ENCODE measurements at regions not wholly inside any gene's neighbourhood (a gene's known extent, or its start where the extent isn't known, plus 50 kb on each side); places are given as distances from the start of the nearest gene placed in this dataset.
A peak's percentile ranks its signal among the peaks of the same experiment; 100 is the strongest.
"Not testable (repeated sequence)": the region's sequence is repeated elsewhere in the genome, so short reads cannot be mapped to it uniquely, and the experiment has no call there.

DNA sequence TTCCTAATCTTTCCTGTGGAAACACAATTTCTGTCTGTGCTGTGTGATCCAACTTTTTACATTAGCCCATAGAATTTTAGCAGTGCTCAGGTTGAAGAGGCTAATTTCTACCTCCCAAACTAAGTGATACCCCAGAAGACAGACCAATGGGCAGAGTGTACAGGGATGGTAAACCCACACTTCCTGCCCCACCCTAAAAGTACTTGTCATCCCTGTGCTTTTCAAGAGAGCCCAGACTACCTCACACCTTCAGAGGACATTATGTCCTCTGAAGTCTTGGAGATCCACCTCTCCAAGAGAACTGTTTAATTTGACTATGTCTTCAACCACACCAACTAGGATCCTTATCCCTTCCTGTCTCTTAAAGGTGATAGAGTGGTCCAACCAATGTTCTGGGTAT is 82.0 kb upstream of the ACSL1 start:
- H3K4me1 ChIP-seq (ENCODE audit: control insufficient read depth in 1 of 2, insufficient read depth in 1 of 2, low read depth in 1 of 2, low read length in 1 of 2) = peaks cover 19 to 23% of the 10 kb centered on the region in 2 experiments
- H3K36me3 ChIP-seq = no peaks in the 10 kb centered on the region
- no peak overlapping the region for H3K4me3 ChIP-seq (ENCODE audit: low read depth in 1 of 2, low read length in 1 of 2)
- TF ChIP-seq, protein P1, sequence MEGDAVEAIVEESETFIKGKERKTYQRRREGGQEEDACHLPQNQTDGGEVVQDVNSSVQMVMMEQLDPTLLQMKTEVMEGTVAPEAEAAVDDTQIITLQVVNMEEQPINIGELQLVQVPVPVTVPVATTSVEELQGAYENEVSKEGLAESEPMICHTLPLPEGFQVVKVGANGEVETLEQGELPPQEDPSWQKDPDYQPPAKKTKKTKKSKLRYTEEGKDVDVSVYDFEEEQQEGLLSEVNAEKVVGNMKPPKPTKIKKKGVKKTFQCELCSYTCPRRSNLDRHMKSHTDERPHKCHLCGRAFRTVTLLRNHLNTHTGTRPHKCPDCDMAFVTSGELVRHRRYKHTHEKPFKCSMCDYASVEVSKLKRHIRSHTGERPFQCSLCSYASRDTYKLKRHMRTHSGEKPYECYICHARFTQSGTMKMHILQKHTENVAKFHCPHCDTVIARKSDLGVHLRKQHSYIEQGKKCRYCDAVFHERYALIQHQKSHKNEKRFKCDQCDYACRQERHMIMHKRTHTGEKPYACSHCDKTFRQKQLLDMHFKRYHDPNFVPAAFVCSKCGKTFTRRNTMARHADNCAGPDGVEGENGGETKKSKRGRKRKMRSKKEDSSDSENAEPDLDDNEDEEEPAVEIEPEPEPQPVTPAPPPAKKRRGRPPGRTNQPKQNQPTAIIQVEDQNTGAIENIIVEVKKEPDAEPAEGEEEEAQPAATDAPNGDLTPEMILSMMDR (IDR thresholded peaks at IDR 0.05) = no peak
- no peaks in the 10 kb centered on the region for H3K27me3 ChIP-seq
- peaks cover 6% of the 10 kb centered on the region for H3K9me3 ChIP-seq
- H3K27ac ChIP-seq = peak overlapping the region; percentile 61

DNA sequence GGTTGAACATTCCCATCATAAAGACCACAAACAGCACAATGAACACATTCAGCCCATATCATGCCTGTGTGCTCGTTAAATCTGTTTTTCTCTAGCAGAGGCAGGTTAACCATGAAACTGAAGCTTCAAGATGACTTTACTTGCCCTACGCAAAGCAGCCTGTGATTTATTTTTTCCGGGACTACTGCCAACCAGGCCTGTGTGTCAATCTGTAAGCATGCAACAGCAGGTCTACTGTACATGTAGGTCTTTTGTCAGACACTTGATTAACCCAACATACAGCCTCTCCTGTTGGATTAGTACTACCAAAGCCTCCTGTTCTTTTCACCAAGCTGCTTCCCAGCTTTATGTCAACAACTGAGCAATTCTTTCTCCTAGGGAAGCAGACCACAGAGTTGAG is 85.5 kb upstream of the ACSL1 start:
- Histone ChIP-seq H3K4me3 (ENCODE audit: low read depth in 1 of 2, low read length in 1 of 2) (no peak overlapping the region), H3K4me1 (ENCODE audit: control insufficient read depth in 1 of 2, insufficient read depth in 1 of 2, low read depth in 1 of 2, low read length in 1 of 2) (peaks cover 19 to 22% of the 10 kb centered on the region in 2 experiments), H3K9me3 (peaks cover 6% of the 10 kb centered on the region), H3K27me3 (no peaks in the 10 kb centered on the region), H3K27ac (no peak overlapping the region), H3K36me3 (no peaks in the 10 kb centered on the region)
- TF ChIP-seq, protein P1 (IDR thresholded peaks at IDR 0.05) = no peak

GRCh38 chr4:184913356-184914143 is 87.8 kb upstream of the ACSL1 start:
- Histone ChIP-seq H3K4me3 (ENCODE audit: low read depth in 1 of 2, low read length in 1 of 2) (no peak overlapping the region), H3K9me3 (peaks cover 6% of the 10 kb centered on the region), H3K4me1 (ENCODE audit: control insufficient read depth in 1 of 2, insufficient read depth in 1 of 2, low read depth in 1 of 2, low read length in 1 of 2) (no peaks in the 10 kb centered on the region), H3K27ac (no peak overlapping the region), H3K27me3 (no peaks in the 10 kb centered on the region), H3K36me3 (no peaks in the 10 kb centered on the region)
- TF ChIP-seq, protein P1 (IDR thresholded peaks at IDR 0.05) = no peak

- H3K4me3 ChIP-seq (ENCODE audit: low read depth in 1 of 2, low read length in 1 of 2); H3K36me3 ChIP-seq; H3K9me3 ChIP-seq; H3K27me3 ChIP-seq; H3K4me1 ChIP-seq (ENCODE audit: control insufficient read depth in 1 of 2, insufficient read depth in 1 of 2, low read depth in 1 of 2, low read length in 1 of 2); H3K27ac ChIP-seq: not testable (repeated sequence)
Observed at GRCh38 chr4:184918799-184919198, 93.0 kb upstream of the ACSL1 start.

GRCh38 chr4:184921456-184921855 is 95.7 kb upstream of the ACSL1 start:
- no peaks in the 10 kb centered on the region for H3K36me3 ChIP-seq
- no peaks in the 10 kb centered on the region for H3K27me3 ChIP-seq
- peaks cover 0 to 7% of the 10 kb centered on the region in 2 experiments for H3K4me1 ChIP-seq (ENCODE audit: control insufficient read depth in 1 of 2, insufficient read depth in 1 of 2, low read depth in 1 of 2, low read length in 1 of 2)
- TF ChIP-seq, protein P1 (IDR thresholded peaks at IDR 0.05) = no peak
- H3K27ac ChIP-seq = no peak overlapping the region
- H3K4me3 ChIP-seq (ENCODE audit: low read depth in 1 of 2, low read length in 1 of 2) = no peak overlapping the region
- H3K9me3 ChIP-seq = no peaks in the 10 kb centered on the region

- TF ChIP-seq, protein P1 (IDR thresholded peaks at IDR 0.05) = no peak
Observed at GRCh38 chr4:184922301-184922700, 96.0 kb upstream of the HELT start.

More at GRCh38 chr4:184922301-184922700, 96.0 kb upstream of the HELT start:
- no peak overlapping the region for H3K27ac ChIP-seq
- peaks cover 0 to 7% of the 10 kb centered on the region in 2 experiments for H3K4me1 ChIP-seq (ENCODE audit: control insufficient read depth in 1 of 2, insufficient read depth in 1 of 2, low read depth in 1 of 2, low read length in 1 of 2)
- no peaks in the 10 kb centered on the region for H3K27me3 ChIP-seq
- no peak overlapping the region for H3K4me3 ChIP-seq (ENCODE audit: low read depth in 1 of 2, low read length in 1 of 2)
- no peaks in the 10 kb centered on the region for H3K9me3 ChIP-seq
- H3K36me3 ChIP-seq = no peaks in the 10 kb centered on the region
